CD4-positive, alpha-beta T cell (primary cell): ENCODE measurements at regions not wholly inside any gene's neighbourhood (a gene's known extent, or its start where the extent isn't known, plus 50 kb on each side); places are given as distances from the start of the nearest gene placed in this dataset.

Source experiments
- ATAC-seq: fragments of 200-7000 bp; cut with Tn5 transposase; one replicate; pipeline ENCODE4 v1.10.0; 2022; ENCODE audit warnings: mild to moderate bottlenecking; ENCODE audit not compliant: poor library complexity
- CTCF ChIA-PET: fragments of 350-600 bp; sonication (Branson Sonifier 250); formaldehyde crosslinking; loops from one replicate; lab custom pipeline; 2021; ENCODE audit warnings: antibody characterized with exemption, inconsistent platforms; lab: Charles Lee
- POLR2A ChIA-PET: fragments of 350-600 bp; sonication (Branson Sonifier 250); formaldehyde crosslinking; loops from one replicate; lab custom pipeline; 2021; ENCODE audit warnings: antibody characterized with exemption, inconsistent platforms; lab: Charles Lee
- DNase-seq, 14 experiments: peaks; one replicate each; pipeline ENCODE4 v3.0.0-alpha.2; 2013 to 2020; ENCODE audit warnings: mixed read lengths in 2 of 14
- H3K27ac ChIP-seq, 2 donors: one replicate each; pipeline versions ENCODE4 v1.5.1 to v1.7.0; 2013; ENCODE audit warnings: low read length in 2 of 2, low read depth in 1 of 2, mild to moderate bottlenecking in 1 of 2
- H3K27me3 ChIP-seq, 2 experiments: 1 replicate in 1 of 2; 2 replicates in 1 of 2; pipeline versions ENCODE4 v1.6.1 to v1.7.0; 2013; ENCODE audit warnings: low read length in 2 of 2, control low read depth in 1 of 2, mild to moderate bottlenecking in 1 of 2, moderate library complexity in 1 of 2; ENCODE audit not compliant: insufficient read depth in 2 of 2, control insufficient read depth in 1 of 2
- H3K36me3 ChIP-seq: one replicate; pipeline ENCODE4 v1.6.1; 2013; ENCODE audit warnings: low read length, control low read depth; ENCODE audit not compliant: insufficient read depth
- H3K4me1 ChIP-seq: one replicate; pipeline ENCODE4 v1.6.1; 2013; ENCODE audit warnings: low read length, control low read depth; ENCODE audit not compliant: insufficient read depth
- H3K4me3 ChIP-seq: one replicate; pipeline ENCODE4 v1.5.1; 2013; ENCODE audit warnings: mild to moderate bottlenecking, low read length, moderate library complexity
- H3K9me3 ChIP-seq, 2 experiments: 1 replicate in 1 of 2; 2 replicates in 1 of 2; pipeline versions ENCODE4 v1.6.1 to v1.7.0; 2013; ENCODE audit warnings: low read length in 2 of 2, mild to moderate bottlenecking in 2 of 2, control low read depth in 1 of 2, moderate library complexity in 1 of 2; ENCODE audit not compliant: control insufficient read depth in 1 of 2, insufficient read depth in 1 of 2
- H3K27ac Mint-ChIP-seq: one replicate; pipeline ENCODE4 v1.8.0; 2020; ENCODE audit warnings: mixed read lengths
- H3K27me3 Mint-ChIP-seq: one replicate; pipeline ENCODE4 v1.8.0; 2021; ENCODE audit warnings: mixed read lengths
- H3K36me3 Mint-ChIP-seq: one replicate; pipeline ENCODE4 v1.8.0; 2021; ENCODE audit warnings: low read depth, mixed read lengths
- H3K4me1 Mint-ChIP-seq: one replicate; pipeline ENCODE4 v1.8.0; 2021; ENCODE audit warnings: low read depth, mixed read lengths
- H3K4me3 Mint-ChIP-seq: one replicate; pipeline ENCODE4 v1.8.0; 2020; ENCODE audit warnings: mild to moderate bottlenecking, mixed read lengths
- H3K9me3 Mint-ChIP-seq: one replicate; pipeline ENCODE4 v1.8.0; 2020; ENCODE audit warnings: mixed read lengths
- intact Hi-C, 2 experiments: fragments of 100-400 bp; cut with DNase I in 1 of 2; cut with micrococcal nuclease in 1 of 2; formaldehyde crosslinking; loops; one replicate each; pipeline versions ENCODE4 v1.15.1 to v1.9.0; 2023 to 2025; cut with DNase I, micrococcal nuclease
- TF ChIP-seq, protein P1 (sequence below): fragments of 200-600 bp; IDR thresholded peaks from one replicate; pipeline ENCODE4 v1.8.0; 2022; ENCODE audit warnings: antibody characterized with exemption, mild to moderate bottlenecking

DNA sequence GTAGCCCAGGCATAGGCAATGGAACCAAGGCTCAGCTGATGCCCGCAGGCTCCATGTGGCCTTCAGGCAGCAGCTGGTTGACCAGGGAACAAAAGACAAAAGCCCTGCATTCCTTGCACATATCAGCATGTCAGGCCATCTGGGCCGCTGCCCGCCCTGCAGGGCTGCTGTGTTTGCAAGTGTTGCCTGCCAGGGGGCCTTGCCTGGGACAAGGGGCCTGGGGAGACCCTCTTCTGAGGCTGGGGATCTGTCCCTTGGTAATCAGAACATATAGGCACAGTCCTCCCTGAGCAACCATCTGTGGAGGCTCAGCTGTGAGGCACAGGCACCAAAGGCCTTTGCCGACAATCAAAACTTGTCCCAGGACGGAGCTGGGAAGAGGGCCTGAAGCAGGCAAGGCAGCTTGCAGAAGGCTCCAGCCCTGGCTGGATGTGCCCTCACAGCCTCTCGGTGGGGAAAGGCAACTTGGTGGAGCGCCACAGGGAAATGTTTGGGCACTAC, 138.2 kb downstream of the TPRA1 start:
- H3K27me3 ChIP-seq = peaks cover 25 to 43% of the 10 kb centered on the region in 2 experiments
- no peaks in the 10 kb centered on the region for H3K36me3 ChIP-seq
- DNase-seq = peak in 1 of 14 experiments; percentile 16
- Mint-ChIP-seq H3K9me3 (no peaks in the 10 kb centered on the region), H3K4me3 (no peak overlapping the region), H3K4me1 (peaks cover 9% of the 10 kb centered on the region), H3K27me3 (peaks cover 79% of the 10 kb centered on the region), H3K36me3 (no peaks in the 10 kb centered on the region), H3K27ac (no peak overlapping the region)
- TF ChIP-seq, protein P1, sequence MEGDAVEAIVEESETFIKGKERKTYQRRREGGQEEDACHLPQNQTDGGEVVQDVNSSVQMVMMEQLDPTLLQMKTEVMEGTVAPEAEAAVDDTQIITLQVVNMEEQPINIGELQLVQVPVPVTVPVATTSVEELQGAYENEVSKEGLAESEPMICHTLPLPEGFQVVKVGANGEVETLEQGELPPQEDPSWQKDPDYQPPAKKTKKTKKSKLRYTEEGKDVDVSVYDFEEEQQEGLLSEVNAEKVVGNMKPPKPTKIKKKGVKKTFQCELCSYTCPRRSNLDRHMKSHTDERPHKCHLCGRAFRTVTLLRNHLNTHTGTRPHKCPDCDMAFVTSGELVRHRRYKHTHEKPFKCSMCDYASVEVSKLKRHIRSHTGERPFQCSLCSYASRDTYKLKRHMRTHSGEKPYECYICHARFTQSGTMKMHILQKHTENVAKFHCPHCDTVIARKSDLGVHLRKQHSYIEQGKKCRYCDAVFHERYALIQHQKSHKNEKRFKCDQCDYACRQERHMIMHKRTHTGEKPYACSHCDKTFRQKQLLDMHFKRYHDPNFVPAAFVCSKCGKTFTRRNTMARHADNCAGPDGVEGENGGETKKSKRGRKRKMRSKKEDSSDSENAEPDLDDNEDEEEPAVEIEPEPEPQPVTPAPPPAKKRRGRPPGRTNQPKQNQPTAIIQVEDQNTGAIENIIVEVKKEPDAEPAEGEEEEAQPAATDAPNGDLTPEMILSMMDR = no peak
- H3K27ac ChIP-seq = no peak overlapping the region
- POLR2A ChIA-PET = no interaction called here
- intact Hi-C loops = no loop called here
- CTCF ChIA-PET = no interaction called here
- H3K9me3 ChIP-seq = peaks cover 0 to 25% of the 10 kb centered on the region in 2 experiments
- ATAC-seq = no peak
- H3K4me3 ChIP-seq = no peak overlapping the region
- H3K4me1 ChIP-seq = peaks cover 22% of the 10 kb centered on the region

DNA sequence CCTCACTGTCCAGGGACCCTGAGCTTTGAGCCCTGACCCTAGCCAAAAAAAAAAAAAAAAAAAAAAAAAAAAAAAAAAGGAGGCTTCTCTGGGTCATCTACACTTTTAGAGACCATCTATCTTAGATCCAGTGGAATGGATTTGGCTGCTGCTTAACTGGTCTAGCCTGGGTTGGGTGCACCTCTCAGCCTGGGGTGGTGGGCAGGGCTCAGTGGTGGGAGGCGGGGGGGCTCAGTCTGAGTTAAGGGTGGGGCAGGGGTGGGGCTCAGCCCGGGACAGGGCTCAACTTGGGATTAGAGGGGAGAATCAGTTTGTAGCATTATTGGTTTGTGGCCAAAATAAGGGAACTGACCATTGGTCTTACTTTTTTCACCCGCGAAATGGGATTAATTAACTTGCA, 139.2 kb downstream of the TPRA1 start:
- Histone ChIP-seq H3K27me3 (peaks cover 16 to 32% of the 10 kb centered on the region in 2 experiments), H3K36me3 (no peaks in the 10 kb centered on the region), H3K27ac (no peak overlapping the region), H3K9me3 (peaks cover 0 to 15% of the 10 kb centered on the region in 2 experiments), H3K4me1 (peaks cover 13% of the 10 kb centered on the region), H3K4me3 (no peak overlapping the region)
- Mint-ChIP-seq H3K27me3 (peaks cover 78% of the 10 kb centered on the region), H3K36me3 (no peaks in the 10 kb centered on the region), H3K4me3 (no peak overlapping the region), H3K27ac (no peak overlapping the region), H3K4me1 (peaks cover 9% of the 10 kb centered on the region), H3K9me3 (no peaks in the 10 kb centered on the region)
- DNase-seq (no peak), ATAC-seq (no peak)
- POLR2A ChIA-PET = no interaction called here
- CTCF ChIA-PET = no interaction called here
- TF ChIP-seq, protein P1 = no peak
- intact Hi-C loops = no loop called here

DNA sequence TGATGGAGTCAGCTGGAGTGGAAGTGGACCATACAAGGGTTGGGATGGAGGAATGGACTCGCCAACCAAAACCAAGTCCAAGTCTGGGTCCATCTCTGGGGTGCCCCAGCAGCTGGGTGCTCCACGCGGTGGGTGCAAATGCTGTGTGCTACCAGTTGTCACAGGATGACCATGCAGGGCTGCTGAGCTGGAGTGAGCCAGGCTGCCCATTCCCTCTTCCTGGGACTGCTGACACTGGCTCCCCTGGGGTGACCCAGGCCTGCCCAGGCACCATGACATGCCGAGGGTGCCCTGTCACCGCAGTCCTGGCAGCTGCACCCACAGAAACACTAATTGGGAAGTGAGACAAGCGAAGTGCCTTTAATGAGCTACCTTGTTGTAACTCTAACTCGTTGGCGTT, 140.2 kb downstream of the TPRA1 start:
- ChIA-PET POLR2A (no interaction called here), CTCF (no interaction called here)
- H3K4me1 ChIP-seq = peaks cover 3% of the 10 kb centered on the region
- H3K9me3 ChIP-seq = peaks cover 0 to 16% of the 10 kb centered on the region in 2 experiments
- no peak overlapping the region for H3K4me3 ChIP-seq
- peaks cover 79% of the 10 kb centered on the region for H3K27me3 Mint-ChIP-seq
- TF ChIP-seq, protein P1 = no peak
- no peak overlapping the region for H3K27ac Mint-ChIP-seq
- intact Hi-C loops = no loop called here
- H3K27me3 ChIP-seq = peaks cover 9 to 24% of the 10 kb centered on the region in 2 experiments
- no peaks in the 10 kb centered on the region for H3K9me3 Mint-ChIP-seq
- ATAC-seq (no peak), DNase-seq (peak in 1 of 14 experiments; percentile 15)
- no peak overlapping the region for H3K27ac ChIP-seq
- H3K36me3 ChIP-seq = no peaks in the 10 kb centered on the region
- H3K36me3 Mint-ChIP-seq = no peaks in the 10 kb centered on the region
- H3K4me1 Mint-ChIP-seq = peaks cover 8% of the 10 kb centered on the region
- no peak overlapping the region for H3K4me3 Mint-ChIP-seq
